ENCODE measurements at regions not wholly inside any gene's neighbourhood (a gene's known extent, or its start where the extent isn't known, plus 50 kb on each side); places are given as distances from the start of the nearest gene placed in this dataset.

- no peaks in the 10 kb centered on the region for H3K4me1 ChIP-seq (replicated peaks in 1 of 2; ENCODE audit: control insufficient read depth in 2 of 2, insufficient read depth in 2 of 2, low read length in 2 of 2)
- H3K9me1 ChIP-seq (ENCODE audit: control insufficient read depth, insufficient read depth, low read length): no peaks in the 10 kb centered on the region
- H3K9me3 ChIP-seq (replicated peaks; ENCODE audit: control insufficient read depth, insufficient read depth, low read depth, low read length): no peaks in the 10 kb centered on the region
- ChIA-PET CTCF (ENCODE audit: low intra/inter-chr PET ratio) (no interaction called here), POLR2A (no interaction called here)
- no peak for DNase-seq (ENCODE audit: extremely low read depth in 1 of 4, low spot score in 3 of 4)
- intact Hi-C loops (cut with micrococcal nuclease): no loop called here
- no peak for ATAC-seq
- no peak for FAIRE-seq
- no peak overlapping the region for H3K4me3 ChIP-seq
- WGBS (ENCODE audit: insufficient coverage, low coverage, missing lambda C conversion rate): 2% methylated on average over 4 of the region's 4 CpGs
- no peak overlapping the region for H3K4me2 ChIP-seq (ENCODE audit: insufficient read depth, low read length)
- TF ChIP-seq IRF1 (CRISPR knock-in tag; IDR thresholded peaks at IDR 0.05; ENCODE audit: borderline replicate concordance) (no peak), ARID4B (CRISPR knock-in tag; IDR thresholded peaks at IDR 0.05) (no peak), HLTF (IDR thresholded peaks at IDR 0.05) (no peak), ETV1 (tag; conservative IDR thresholded peaks at IDR 0.05; ENCODE audit: low read depth) (no peak), POLR2AphosphoS5 (IDR thresholded peaks at IDR 0.05; ENCODE audit: control insufficient read depth, insufficient read depth, low read depth, low read length) (no peak), MAFG (tag; conservative IDR thresholded peaks at IDR 0.05) (no peak), ZNF212 (CRISPR knock-in tag; IDR thresholded peaks at IDR 0.05) (no peak), L3MBTL2 (IDR thresholded peaks at IDR 0.05) (no peak)
- peaks cover 15 to 31% of the 10 kb centered on the region in 2 experiments for H3K27me3 ChIP-seq (ENCODE audit: control insufficient read depth in 2 of 2, insufficient read depth in 2 of 2, low read length in 2 of 2)
- no TSS peak for BruUV-seq (replicated peaks)
- no peaks in the 10 kb centered on the region; the same call in 1 of the 2 replicates for H4K20me1 ChIP-seq (replicated peaks; ENCODE audit: control insufficient read depth, insufficient read depth, low read length)
- no peak overlapping the region for H2AFZ ChIP-seq (ENCODE audit: low read depth, low read length)
- H3K9ac ChIP-seq (ENCODE audit: insufficient read depth in 1 of 2, low read depth in 2 of 2, low read length in 2 of 2): no peak overlapping the region
- no peaks in the 10 kb centered on the region for H3K36me3 ChIP-seq (ENCODE audit: control insufficient read depth, insufficient read depth, low read length)
- in situ Hi-C loops (cut with MboI): no loop called here
- H3K27ac ChIP-seq (ENCODE audit: extremely low read depth, low read depth, low read length): no peak overlapping the region
- H3K79me2 ChIP-seq (ENCODE audit: control insufficient read depth, insufficient read depth, low read length): no peaks in the 10 kb centered on the region
Observed at GRCh38 chr16:79297805-79298204, 302.7 kb downstream of the MAF start.
